ENCODE measurements at regions not wholly inside any gene's neighbourhood (a gene's known extent, or its start where the extent isn't known, plus 50 kb on each side); places are given as distances from the start of the nearest gene placed in this dataset.

DNA sequence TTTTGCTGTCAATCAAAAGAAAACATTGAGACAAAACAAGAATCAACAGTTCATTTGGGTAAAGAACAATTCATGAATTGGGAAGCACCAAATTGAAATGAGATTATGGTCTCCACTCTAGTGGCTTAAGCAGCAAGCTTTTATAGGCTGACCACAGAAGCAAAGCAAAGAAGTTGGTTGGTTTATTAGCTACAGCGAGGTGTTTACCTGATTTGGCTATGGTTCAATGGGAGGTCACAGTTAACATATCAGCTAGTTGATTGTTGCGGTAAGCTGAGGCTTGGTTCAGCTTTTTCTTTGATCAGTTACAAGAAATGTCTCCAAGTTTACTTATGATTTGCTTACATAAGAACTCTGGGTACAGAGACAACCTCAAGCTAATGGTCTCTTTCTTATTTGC, 640.5 kb upstream of the GOLIM4 start:
- TF ChIP-seq, protein P1, sequence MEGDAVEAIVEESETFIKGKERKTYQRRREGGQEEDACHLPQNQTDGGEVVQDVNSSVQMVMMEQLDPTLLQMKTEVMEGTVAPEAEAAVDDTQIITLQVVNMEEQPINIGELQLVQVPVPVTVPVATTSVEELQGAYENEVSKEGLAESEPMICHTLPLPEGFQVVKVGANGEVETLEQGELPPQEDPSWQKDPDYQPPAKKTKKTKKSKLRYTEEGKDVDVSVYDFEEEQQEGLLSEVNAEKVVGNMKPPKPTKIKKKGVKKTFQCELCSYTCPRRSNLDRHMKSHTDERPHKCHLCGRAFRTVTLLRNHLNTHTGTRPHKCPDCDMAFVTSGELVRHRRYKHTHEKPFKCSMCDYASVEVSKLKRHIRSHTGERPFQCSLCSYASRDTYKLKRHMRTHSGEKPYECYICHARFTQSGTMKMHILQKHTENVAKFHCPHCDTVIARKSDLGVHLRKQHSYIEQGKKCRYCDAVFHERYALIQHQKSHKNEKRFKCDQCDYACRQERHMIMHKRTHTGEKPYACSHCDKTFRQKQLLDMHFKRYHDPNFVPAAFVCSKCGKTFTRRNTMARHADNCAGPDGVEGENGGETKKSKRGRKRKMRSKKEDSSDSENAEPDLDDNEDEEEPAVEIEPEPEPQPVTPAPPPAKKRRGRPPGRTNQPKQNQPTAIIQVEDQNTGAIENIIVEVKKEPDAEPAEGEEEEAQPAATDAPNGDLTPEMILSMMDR (IDR thresholded peaks at IDR 0.05; ENCODE audit: borderline replicate concordance, extremely low read depth, low read length, poor library complexity, severe bottlenecking): no peak
- no peak for TF ChIP-seq EZH2 (IDR thresholded peaks at IDR 0.05; ENCODE audit: borderline replicate concordance, low read depth, low read length, severe bottlenecking)
